ENCODE measurements at regions not wholly inside any gene's neighbourhood (a gene's known extent, or its start where the extent isn't known, plus 50 kb on each side); places are given as distances from the start of the nearest gene placed in this dataset.

- no peak for DNase-seq
These were observed 289.2 kb upstream of the PCDH10 start for GRCh38 chr4:132859929-132860328.

DNA sequence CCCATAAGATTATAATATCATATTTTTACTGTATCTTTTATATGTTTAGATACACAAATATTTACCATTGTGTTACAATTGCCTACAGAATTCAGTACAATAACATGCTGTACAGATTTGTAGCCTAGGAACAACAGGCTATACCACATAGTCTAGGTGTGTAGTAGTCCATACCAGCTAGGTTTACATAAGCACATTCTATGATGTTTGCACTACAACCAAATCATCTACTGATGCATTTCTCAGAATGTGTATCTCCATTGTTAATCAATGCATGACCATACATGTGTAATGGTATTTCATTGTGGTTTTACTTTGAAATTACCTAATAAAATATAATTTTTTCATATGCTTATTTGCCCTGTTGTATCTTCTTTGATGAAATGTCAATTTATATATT lies 288.1 kb upstream of the PCDH10 start:
- no peak for DNase-seq

GRCh38 chr4:132863619-132864018 lies 285.5 kb upstream of the PCDH10 start:
- DNase-seq: no peak

DNA sequence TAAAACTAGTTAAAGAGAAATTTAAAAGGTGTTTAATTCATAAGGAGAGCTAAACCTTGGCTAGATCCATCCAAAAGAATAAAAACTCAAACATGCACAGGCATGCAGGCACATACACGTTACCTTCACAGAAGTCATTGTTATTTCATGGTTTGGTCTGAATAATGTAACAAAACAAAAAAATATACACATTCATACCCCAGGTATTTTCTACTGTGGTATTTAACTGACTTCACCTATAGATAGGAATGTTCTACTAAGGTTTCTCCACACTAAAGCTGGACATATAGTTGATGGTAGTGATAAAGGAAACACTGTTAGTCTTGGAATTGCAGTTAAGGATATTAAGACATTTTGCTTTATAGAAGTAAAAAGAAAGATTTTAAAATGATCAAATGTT lies 283.6 kb upstream of the PCDH10 start:
- no peak for DNase-seq

DNA sequence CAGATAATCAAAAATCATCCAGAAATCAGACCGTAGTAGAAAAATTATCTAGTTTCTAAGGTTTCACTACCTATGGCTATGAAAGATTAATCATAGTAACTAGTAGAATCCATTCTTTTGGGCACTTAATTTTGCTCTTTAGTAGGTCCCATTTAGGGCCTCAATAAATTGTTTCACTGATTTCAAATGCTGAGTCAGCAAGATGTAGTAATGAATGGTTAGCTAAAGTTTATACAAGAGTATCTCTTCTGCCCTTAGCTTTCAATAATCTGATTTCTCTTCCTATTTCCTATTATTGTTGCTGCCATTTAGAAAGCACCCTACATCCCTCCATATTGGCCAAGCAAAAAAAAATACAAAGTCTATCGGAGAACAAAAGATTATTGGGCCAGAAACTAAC lies 283.2 kb upstream of the PCDH10 start:
- no peak for DNase-seq

DNA sequence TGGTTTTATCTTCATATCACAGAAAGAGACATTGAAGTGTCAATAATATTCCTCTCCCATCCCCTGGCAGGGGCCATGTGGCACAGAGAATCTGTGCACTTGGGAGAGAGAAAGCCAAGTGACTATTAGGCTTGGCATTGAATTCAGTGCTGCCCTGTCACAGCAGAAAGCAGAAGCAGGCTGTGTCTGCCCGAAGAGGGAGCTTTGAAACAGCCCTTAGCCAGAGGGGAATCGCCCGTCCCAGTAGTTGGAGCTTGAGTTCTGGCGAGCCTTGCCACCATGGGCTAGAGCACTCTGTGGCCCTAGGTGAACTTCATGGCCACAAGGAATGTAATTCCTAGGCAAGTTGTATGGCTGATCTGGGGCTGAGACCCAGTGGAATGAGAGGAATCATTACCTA lies 282.5 kb upstream of the PCDH10 start:
- no peak for DNase-seq

GRCh38 chr4:132893787-132894186 lies 255.3 kb upstream of the PCDH10 start:
- DNase-seq: no peak

DNA sequence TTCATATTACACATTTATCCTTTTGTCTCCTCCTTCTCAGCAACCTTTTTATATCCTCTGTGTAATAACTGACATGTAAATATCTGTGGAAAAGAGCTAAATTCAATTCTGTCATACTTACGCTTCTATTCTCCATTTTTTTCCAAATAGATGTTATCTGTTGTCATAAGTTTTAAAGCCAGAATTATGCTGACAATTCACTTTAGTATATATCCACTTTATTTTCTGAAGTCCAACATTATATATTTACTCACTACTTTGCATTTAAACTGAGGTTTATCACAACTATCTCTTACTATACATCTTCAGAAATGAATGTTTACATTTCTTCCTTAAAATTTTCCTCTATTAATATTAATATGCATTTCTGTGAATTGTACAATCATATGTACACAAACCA lies 247.9 kb upstream of the PCDH10 start:
- DNase-seq: no peak

DNA sequence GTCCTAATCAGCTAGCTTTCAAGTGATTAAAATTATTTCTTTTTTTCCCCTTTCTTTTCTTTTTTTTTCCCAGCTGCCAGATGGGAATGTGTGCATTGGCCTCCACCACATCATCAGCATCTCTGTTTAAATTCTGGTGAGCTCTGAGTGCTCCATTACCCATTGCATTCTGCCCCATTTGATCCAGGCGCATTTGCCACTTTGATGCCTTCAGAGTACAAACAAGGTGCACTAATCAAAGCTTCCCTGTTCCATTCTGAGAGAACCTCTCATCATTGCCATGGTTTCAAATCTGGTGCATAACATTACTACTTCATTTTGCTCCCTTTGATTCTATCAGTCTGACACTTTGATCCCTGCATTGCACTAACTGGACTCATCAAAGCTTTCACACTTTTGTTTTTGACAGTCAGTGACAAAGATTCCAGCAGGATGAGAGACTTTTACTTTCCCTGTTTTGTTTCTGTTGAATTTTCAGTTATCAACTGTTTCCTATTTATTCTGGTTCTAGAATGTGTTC lies 238.8 kb upstream of the PCDH10 start:
- DNase-seq: no peak

DNA sequence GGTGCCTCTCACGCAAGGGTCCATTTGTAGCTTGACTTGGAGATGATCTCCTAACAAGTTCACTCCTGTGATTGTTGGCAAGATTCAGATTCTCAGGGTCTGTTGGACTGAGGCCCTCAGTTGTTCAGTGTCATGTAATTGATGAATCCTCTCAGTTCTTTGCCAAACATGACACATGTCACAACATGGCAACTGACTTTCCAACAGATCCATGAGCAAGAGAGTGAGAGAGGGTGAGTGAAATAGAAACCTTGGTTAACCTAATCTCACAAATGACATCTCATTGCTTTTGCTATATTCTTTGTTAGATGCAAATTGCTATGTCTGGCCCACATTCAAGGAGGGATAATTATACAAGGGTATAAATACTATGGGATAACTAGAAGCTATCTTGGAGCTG lies 231.0 kb upstream of the PCDH10 start:
- no peak for DNase-seq

- no peak for DNase-seq
These were observed 225.6 kb upstream of the PCDH10 start for GRCh38 chr4:132923516-132923915.

DNA sequence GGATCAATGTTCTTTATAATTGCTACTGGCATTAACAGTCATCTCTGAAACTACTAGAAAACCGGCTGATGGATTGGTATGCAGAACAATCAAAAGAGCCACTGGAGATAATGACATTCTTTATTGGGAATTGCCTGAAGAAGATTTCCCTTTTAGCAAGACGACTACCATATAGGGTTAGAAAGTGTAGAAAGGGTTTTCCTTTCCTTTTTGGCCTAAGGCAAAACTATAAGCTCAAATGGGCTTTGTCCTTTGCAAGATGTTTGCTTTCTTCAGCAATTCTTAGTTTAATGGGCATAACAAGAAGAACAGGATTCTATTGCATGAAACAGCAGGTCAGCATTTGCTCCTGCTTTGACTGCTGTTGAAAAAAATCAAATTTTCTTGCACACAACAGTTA lies 214.2 kb upstream of the PCDH10 start:
- no peak for DNase-seq

- DNase-seq: no peak
These were observed 193.9 kb upstream of the PCDH10 start for GRCh38 chr4:132955146-132955545.

DNA sequence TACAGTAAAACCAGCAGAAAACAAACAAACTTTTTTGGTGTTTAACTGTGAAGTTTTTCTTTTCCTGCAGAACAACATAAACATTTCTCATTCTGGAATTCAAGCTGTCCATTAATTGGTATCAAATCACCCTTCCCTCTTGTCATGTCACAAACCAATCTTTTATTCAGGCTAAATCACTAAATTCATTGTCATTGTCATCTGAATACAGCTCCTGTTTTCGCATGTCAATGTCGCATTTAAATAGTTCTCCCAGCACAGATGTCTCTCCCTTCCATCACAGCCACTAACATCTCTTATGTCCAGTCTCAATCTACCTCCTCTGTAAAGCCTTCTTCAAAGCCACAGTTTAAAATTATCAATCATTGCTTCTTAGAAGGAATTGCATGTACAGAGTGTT lies 192.1 kb upstream of the PCDH10 start:
- DNase-seq: no peak

GRCh38 chr4:132958457-132959263 lies 190.4 kb upstream of the PCDH10 start:
- no peak for DNase-seq

DNA sequence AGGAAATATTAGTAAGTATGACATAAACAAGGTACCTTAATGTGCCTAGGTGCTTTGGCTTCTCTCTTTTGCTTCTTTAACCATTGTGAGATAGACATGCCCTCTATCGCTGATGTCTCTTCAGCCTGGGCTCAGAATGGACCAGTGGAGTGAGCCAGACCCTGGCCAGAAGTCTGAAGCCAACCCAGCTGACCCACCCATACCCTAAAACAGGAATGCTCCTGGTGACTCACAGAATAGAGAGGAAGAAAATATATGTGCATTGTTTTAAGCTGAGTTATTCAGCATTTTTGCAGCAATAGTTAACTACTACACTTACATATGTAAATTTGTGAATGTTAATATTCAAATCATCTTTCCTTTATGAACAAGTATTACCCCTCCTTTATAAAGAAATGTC lies 167.5 kb upstream of the PCDH10 start:
- DNase-seq: no peak

GRCh38 chr4:132982151-132982550 lies 166.9 kb upstream of the PCDH10 start:
- DNase-seq: no peak

DNA sequence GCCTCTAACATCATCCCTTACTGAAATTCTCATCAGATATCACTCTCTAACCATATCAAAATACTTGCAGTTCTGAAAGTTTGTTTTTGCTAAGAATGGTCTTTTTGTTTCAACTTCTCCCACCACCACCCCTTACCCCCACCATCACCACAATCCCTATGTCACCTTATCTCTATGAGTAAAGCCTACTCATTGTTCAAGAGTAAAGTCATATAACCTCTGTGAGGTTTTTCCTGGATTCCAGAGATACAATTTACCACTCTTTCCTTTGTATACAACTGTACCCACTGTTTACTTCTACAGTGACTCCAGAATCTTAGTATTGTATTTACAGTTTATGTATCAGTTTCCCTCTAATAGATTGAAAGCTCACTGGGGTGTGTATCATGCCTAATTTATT lies 158.0 kb upstream of the PCDH10 start:
- DNase-seq: no peak

GRCh38 chr4:132992686-132993085 lies 156.4 kb upstream of the PCDH10 start:
- no peak for DNase-seq

- DNase-seq: no peak
These were observed 150.4 kb upstream of the PCDH10 start for GRCh38 chr4:132998585-132999230.

DNA sequence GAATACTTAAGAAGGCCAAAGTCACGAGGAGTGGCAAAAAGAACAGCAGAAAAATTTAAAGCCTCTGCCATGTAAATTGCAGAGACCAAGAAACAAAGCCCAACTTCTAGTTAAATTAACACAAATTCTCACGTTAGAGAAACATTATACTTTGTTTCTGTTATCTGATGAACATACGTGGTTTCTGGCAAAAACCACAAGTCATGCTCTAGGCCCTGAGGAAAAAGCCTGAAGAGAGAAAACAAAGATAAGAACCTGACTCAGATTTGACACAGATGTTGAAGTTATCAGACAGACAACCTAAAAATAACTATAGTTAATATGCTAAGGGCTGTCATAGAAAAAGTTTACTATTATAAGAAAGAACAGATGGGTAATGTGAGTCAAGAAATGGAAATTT lies 149.1 kb upstream of the PCDH10 start:
- DNase-seq: peak in 1 of 2 donors; percentile 3

DNA sequence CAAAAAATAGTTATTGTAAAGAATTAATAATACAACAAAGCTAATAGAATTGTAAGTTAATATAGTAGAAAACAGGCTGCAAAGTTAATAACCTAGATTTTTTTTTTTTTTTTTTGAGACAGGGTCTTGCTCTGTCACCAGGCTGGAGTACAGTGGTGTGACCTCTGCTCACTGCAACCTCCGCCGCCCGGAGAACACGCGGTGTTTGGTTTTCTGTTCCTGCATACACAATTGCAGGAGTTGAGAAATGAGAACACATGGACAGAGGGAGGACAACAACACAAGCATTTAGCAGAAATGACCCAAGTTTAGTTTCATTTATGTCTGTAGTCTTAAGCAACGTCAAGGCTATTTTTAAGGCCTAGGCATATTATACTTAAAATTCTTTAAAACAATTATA lies 145.9 kb upstream of the PCDH10 start:
- DNase-seq: no peak

DNA sequence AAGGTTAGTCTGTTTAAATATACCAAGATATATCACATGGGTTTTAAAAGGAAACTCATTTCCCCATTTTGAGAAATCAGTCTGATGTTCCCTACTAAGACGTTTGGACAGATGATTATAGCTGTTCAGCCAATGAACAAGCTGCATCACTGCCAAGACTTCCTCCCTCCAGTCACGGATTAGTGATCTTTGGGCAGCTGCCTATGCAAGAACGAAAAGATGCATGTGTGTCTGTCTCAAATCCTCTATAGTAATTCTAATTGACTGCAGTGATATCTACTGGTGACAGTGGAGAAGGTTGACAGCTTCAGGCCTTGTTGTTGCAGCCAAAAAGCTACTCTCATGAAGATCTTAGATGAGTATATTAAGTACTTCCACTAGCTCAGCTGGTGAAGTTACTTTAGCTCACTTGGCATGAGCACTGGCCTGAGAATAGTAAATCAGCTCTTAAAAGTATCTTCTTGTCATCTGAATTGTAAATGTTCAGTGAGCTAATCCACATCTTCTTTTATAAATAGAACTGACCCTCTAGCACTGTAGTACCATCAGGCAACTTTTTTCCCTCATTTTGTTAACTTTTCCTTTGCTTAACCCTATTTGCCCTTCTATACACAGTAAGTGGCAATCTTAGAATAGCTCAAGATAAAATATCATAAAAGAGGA lies 134.5 kb upstream of the PCDH10 start:
- peak in 1 of 2 donors; percentile 8 for DNase-seq

All from right lung (tissue), 2 donors.